NT2/D1 (cell line): ENCODE measurements at regions not wholly inside any gene's neighbourhood (a gene's known extent, or its start where the extent isn't known, plus 50 kb on each side); places are given as distances from the start of the nearest gene placed in this dataset.

Experiments
- SUZ12 ChIP-seq: IDR thresholded peaks from 2 replicates; pipeline ENCODE4 v1.6.1; 2011; ENCODE audit not compliant: insufficient read length, insufficient read depth; ENCODE audit errors: extremely low read depth
- YY1 ChIP-seq: IDR thresholded peaks from 2 replicates; pipeline ENCODE4 v1.6.1; 2011; ENCODE audit not compliant: insufficient read length, insufficient read depth
- ZNF274 ChIP-seq: IDR thresholded peaks from 2 replicates; pipeline ENCODE4 v1.6.1; 2011; ENCODE audit warnings: mild to moderate bottlenecking, low read depth, low read length

- TF ChIP-seq YY1 (no peak), ZNF274 (no peak), SUZ12 (no peak)
Observed at GRCh38 chr3:34212656-34213055, 414.2 kb downstream of the PDCD6IP start.
